ENCODE measurements at regions not wholly inside any gene's neighbourhood (a gene's known extent, or its start where the extent isn't known, plus 50 kb on each side); places are given as distances from the start of the nearest gene placed in this dataset.

DNA sequence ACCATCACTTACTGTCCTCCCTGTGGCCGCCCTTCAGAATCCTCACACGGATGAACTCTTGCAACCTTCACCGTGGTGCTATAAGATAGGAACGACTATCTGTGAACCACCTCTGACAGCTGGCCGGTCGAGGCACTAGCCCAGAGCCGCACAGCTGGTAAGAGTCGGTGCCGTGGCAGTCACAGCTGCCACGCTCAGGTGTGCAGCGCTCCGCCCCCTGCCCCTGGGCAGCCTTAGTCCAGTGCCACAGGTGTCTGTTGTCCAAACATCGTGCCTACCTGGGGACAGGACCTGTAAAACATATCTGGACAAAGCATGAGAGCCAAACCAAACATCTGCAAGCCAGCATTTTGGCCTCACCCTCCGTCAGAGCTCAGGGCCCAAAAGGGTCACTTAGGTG is 55.3 kb upstream of the SALL3 start:
- DNase-seq (ENCODE audit: low read depth in 3 of 3), result no peak

DNA sequence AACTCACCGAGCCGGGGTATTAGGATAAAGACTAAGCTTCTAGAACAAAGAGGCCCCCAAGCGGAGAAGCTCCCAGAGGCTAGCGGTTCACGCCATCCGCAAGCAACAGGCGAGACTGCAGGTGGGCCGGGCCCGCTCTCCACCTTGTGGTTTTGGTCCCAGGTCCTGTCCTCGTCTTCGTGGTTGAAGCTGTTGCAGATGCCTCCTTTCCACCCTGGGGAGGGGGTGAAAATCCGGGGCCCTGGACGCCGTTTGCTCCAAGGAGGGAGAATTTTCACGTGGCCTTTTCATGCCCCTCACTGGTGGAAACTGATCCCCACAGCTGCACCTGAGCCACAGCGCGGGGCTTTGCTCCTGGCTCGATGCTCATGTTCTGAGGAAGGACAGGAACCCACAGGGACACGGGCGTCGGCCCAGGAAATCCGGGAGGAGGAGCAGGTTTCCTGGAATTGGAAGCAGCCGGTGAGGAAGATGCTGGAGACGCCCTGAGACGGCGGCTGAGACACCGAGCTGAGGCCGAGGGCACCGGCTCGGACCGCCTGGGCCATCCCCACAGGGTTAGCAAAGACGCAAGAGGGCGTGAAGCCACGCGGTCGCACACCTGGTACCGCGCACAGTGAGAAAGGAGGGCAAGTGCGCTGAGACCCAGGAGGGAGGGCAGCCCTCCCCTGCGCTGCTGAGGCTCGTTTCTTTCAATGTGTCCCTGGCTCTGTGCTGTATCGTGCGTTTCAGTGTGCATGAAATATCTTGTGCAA is 54.7 kb upstream of the SALL3 start:
- DNase-seq (ENCODE audit: low read depth in 3 of 3), result no peak

DNA sequence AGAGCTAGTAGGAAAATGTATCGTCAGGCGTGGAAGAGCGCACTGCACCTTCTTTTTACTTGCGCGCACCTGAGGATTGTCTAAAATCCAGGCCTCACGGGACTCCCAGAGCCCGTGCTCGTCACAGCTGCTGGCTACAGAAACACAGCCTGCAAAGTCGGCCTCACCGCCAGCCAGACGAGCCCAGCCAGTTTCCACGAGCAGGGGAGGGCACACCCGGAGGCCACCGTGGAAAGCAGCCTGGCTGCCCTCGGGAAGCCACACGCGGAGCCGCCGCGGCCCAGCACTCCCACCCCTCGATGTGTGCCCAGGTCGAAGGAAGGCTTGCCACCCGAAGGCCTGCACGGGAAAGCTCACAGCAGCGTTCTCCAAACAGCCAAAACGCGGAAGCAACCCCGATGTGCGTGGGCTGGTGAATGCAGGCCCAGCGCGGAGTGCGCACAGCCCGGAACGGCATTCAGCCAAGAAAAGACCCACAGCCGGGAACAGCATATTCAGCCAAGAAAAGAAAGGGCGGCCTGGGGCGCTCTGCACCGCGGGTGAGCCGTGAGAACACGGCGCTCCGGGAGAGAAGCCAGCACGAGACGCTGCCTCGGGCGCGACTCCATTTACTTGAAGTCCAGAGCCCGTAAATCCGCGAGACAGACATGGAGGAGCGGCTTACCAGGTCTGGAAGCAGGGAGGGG is 53.9 kb upstream of the SALL3 start:
- DNase-seq (ENCODE audit: low read depth in 3 of 3), result no peak

DNA sequence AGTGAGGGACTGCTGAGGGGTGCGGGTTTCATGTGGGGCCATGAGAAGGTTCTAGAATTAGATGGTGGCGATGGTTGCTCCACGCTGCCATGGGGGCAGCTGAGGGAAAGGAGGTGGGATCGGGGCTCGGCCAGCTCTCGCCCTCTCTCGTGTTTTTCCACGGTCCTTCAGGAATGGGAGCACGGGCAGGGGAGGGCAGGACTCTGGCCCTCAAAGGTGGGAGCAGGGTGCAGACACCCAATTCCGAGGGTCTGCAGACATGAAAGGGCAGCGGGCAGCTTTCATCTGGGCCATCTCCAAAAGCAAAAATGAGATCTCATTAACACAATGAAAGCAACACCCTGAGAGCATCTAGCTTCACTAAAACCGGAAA is 53.4 kb upstream of the SALL3 start:
- DNase-seq (ENCODE audit: low read depth in 3 of 3), result no peak

DNA sequence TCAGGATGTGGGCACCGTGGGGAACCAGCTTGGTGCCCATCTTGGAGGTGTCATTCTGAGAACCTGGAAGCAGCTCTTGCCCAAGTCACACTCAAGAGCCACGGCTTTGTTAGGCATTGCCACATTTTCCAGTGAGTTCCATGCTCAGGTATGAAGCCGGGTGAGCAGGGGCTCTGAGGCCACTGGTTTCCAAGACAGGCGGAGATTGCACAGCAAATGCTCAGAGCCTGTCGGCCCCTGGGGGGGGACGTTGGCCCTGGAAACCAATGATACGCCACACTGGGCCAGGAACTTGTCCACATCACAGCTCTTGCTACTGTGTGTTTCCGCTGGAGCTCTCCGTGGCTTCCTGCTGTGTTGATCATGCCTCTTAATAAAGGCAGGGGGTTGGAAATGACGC is 52.5 kb upstream of the SALL3 start:
- no peak for DNase-seq (ENCODE audit: low read depth in 3 of 3)

DNA sequence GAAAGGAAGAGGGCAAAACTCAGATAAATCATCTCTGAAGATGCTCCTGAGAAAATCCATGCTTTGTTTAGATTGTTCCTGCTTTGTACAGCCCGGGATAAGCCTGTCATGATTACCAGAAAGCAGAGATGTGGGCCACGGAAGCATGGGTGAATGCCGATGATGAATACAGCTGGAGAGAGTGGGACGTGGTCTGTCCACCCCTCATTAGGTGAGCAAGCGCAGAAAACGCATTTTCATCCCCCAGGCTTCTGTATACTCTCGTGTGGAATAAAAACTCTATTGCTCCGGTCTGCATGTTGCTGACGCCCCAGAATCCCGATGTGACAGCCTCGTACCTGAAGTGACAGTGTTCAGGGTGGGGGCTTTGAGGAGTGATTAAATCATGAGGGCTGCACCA is 52.0 kb upstream of the SALL3 start:
- no peak for DNase-seq (ENCODE audit: low read depth in 3 of 3)

DNA sequence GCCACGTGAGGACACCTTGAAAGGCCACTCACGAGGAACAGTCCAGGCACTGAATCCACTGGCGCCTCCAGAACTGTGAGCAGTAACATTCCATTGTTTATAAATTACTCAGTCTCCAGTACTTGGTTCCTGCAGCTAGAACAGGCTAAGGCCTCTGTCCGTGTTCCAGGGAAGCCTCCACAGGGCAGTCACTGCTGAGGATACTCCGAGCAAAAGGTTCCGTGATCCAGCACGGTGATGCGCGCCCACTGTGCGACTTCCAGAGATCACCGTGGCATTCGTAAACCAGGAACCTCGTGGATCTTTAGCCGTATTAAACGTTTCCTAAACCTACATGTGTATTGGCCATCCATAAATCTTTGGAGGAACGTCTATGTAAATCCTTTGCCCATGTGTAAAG is 51.5 kb upstream of the SALL3 start:
- no peak for DNase-seq (ENCODE audit: low read depth in 3 of 3)

DNA sequence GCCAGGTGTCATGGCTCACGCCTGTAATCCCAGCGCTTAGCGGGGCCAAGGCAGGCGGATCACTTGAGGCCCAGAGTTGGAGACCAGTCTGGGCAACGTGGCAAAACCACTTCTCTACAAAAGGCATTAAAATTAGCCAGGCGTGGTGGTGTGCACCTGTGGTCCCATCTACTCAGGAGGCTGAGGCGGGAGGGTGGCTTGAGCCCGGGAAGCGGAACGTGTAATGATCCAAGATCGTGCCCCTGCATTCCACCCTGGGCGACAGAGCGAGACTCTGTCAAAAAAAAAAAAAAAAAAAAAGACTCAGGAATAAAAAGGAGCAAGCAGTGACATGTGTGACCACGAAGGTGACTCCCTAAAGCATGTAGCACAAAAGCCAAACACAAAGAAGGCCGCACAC is 50.1 kb upstream of the SALL3 start:
- DNase-seq (ENCODE audit: low read depth in 3 of 3), result no peak

All from stimulated activated CD4-positive, alpha-beta T cell treated with anti-CD3 and anti-CD28 coated beads, TNF-alpha, amount 100 ng/mL, for 24 hours (primary cell).